ENCODE measurements at regions not wholly inside any gene's neighbourhood (a gene's known extent, or its start where the extent isn't known, plus 50 kb on each side); places are given as distances from the start of the nearest gene placed in this dataset.

- H3K4me1 Mint-ChIP-seq (ENCODE audit: unreplicated experiment), result no peaks in the 10 kb centered on the region
- no peak overlapping the region for H3K27ac Mint-ChIP-seq
- no peaks in the 10 kb centered on the region for H3K36me3 Mint-ChIP-seq
- TF ChIP-seq CTCF (conservative IDR thresholded peaks at IDR 0.05), result no peak
- no peaks in the 10 kb centered on the region for H3K9me3 Mint-ChIP-seq
- no peak overlapping the region for H3K4me3 Mint-ChIP-seq
- no peak for DNase-seq (ENCODE audit: extremely low spot score, unreplicated experiment)
- no peaks in the 10 kb centered on the region for H3K27me3 Mint-ChIP-seq
Measured at GRCh38 chr4:75144475-75144874, 211.6 kb downstream of the PARM1 start.

- TF ChIP-seq CTCF (conservative IDR thresholded peaks at IDR 0.05), result no peak
Measured at GRCh38 chr4:75142850-75143249, 209.9 kb downstream of the PARM1 start.

GRCh38 chr4:75142382-75142781, 209.5 kb downstream of the PARM1 start:
- Mint-ChIP-seq H3K27me3 (no peaks in the 10 kb centered on the region), H3K4me3 (no peak overlapping the region), H3K4me1 (ENCODE audit: unreplicated experiment) (no peaks in the 10 kb centered on the region), H3K36me3 (no peaks in the 10 kb centered on the region), H3K9me3 (no peaks in the 10 kb centered on the region), H3K27ac (no peak overlapping the region)
- no peak for TF ChIP-seq CTCF (conservative IDR thresholded peaks at IDR 0.05)
- DNase-seq (ENCODE audit: extremely low spot score, unreplicated experiment), result no peak

More at GRCh38 chr4:75142850-75143249, 209.9 kb downstream of the PARM1 start:
- no peaks in the 10 kb centered on the region for H3K36me3 Mint-ChIP-seq
- H3K9me3 Mint-ChIP-seq, result no peaks in the 10 kb centered on the region
- no peak for DNase-seq (ENCODE audit: extremely low spot score, unreplicated experiment)
- no peaks in the 10 kb centered on the region for H3K27me3 Mint-ChIP-seq
- H3K4me3 Mint-ChIP-seq, result no peak overlapping the region
- no peaks in the 10 kb centered on the region for H3K4me1 Mint-ChIP-seq (ENCODE audit: unreplicated experiment)
- no peak overlapping the region for H3K27ac Mint-ChIP-seq

- Mint-ChIP-seq H3K27me3 (no peaks in the 10 kb centered on the region), H3K36me3 (no peaks in the 10 kb centered on the region), H3K9me3 (no peaks in the 10 kb centered on the region), H3K4me3 (no peak overlapping the region), H3K27ac (no peak overlapping the region), H3K4me1 (ENCODE audit: unreplicated experiment) (no peaks in the 10 kb centered on the region)
- DNase-seq (ENCODE audit: extremely low spot score, unreplicated experiment), result no peak
- no peak for TF ChIP-seq CTCF (conservative IDR thresholded peaks at IDR 0.05)
Measured at GRCh38 chr4:75141162-75141561, 208.2 kb downstream of the PARM1 start.

GRCh38 chr4:75137302-75137701, 204.4 kb downstream of the PARM1 start:
- H3K4me1 Mint-ChIP-seq (ENCODE audit: unreplicated experiment), result no peaks in the 10 kb centered on the region
- H3K9me3 Mint-ChIP-seq, result no peaks in the 10 kb centered on the region
- no peak overlapping the region for H3K4me3 Mint-ChIP-seq
- no peak for DNase-seq (ENCODE audit: extremely low spot score, unreplicated experiment)
- H3K36me3 Mint-ChIP-seq, result no peaks in the 10 kb centered on the region
- no peak overlapping the region for H3K27ac Mint-ChIP-seq
- TF ChIP-seq CTCF (conservative IDR thresholded peaks at IDR 0.05), result no peak
- no peaks in the 10 kb centered on the region for H3K27me3 Mint-ChIP-seq
